ENCODE measurements at regions not wholly inside any gene's neighbourhood (a gene's known extent, or its start where the extent isn't known, plus 50 kb on each side); places are given as distances from the start of the nearest gene placed in this dataset.
"Not testable (repeated sequence)": the region's sequence is repeated elsewhere in the genome, so short reads cannot be mapped to it uniquely, and the experiment has no call there.

- Histone ChIP-seq H3K9me3 (ENCODE audit: control insufficient read depth, low read length) (peaks cover 6% of the 10 kb centered on the region), H3K4me2 (ENCODE audit: low read length, poor library complexity, severe bottlenecking) (no peak overlapping the region), H3K27ac (ENCODE audit: low read length, poor library complexity, severe bottlenecking) (no peak overlapping the region), H4K8ac (ENCODE audit: low read length) (no peak overlapping the region), H2BK5ac (ENCODE audit: low read depth, low read length, poor library complexity, severe bottlenecking) (no peak overlapping the region), H2BK120ac (ENCODE audit: low read depth, low read length) (no peak overlapping the region), H3K4ac (ENCODE audit: low read depth in 1 of 2, low read length in 2 of 2) (no peak overlapping the region), H3K4me1 (ENCODE audit: control insufficient read depth, insufficient read depth, low read depth, low read length) (no peaks in the 10 kb centered on the region), H3K4me3 (ENCODE audit: insufficient read depth in 1 of 2, low read depth in 1 of 2, low read length in 2 of 2) (no peak overlapping the region), H2AFZ (ENCODE audit: low read depth, low read length) (no peak overlapping the region), H2BK12ac (ENCODE audit: low read length in 2 of 2) (no peak overlapping the region), H3K14ac (ENCODE audit: low read length in 2 of 2) (no peak overlapping the region), H2AK5ac (ENCODE audit: low read length, severe bottlenecking) (no peak overlapping the region), H3K23ac (ENCODE audit: low read length in 2 of 2) (no peak overlapping the region), H3K36me3 (ENCODE audit: control insufficient read depth in 1 of 2, insufficient read depth in 2 of 2, low read depth in 1 of 2, low read length in 2 of 2) (no peaks in the 10 kb centered on the region), H3K27me3 (ENCODE audit: control insufficient read depth in 1 of 2, insufficient read depth in 1 of 2, low read length in 2 of 2) (no peaks in the 10 kb centered on the region), H2BK15ac (ENCODE audit: low read depth, poor library complexity, severe bottlenecking) (no peak overlapping the region), H4K91ac (ENCODE audit: low read length) (no peak overlapping the region), H3K9ac (ENCODE audit: low read length) (no peak overlapping the region), H3K79me1 (replicated peaks; ENCODE audit: low read length, poor library complexity, severe bottlenecking) (no peaks in the 10 kb centered on the region), H3K18ac (ENCODE audit: low read depth in 1 of 2, low read length in 2 of 2) (no peak overlapping the region)
- no peak for DNase-seq
- WGBS: no CpG with 5 or more reads among the region's 1 CpG
Measured at GRCh38 chr1:211196880-211197279, 62.3 kb upstream of the RCOR3 start.

- H3K9ac ChIP-seq (ENCODE audit: low read length): no peak overlapping the region
- H2AK5ac ChIP-seq (ENCODE audit: low read length, severe bottlenecking): no peak overlapping the region
- peaks cover 6% of the 10 kb centered on the region for H3K9me3 ChIP-seq (ENCODE audit: control insufficient read depth, low read length)
- no peak overlapping the region for H3K14ac ChIP-seq (ENCODE audit: low read length in 2 of 2)
- H3K27me3 ChIP-seq (ENCODE audit: control insufficient read depth in 1 of 2, insufficient read depth in 1 of 2, low read length in 2 of 2): no peaks in the 10 kb centered on the region
- H2BK120ac ChIP-seq (ENCODE audit: low read depth, low read length): no peak overlapping the region
- no peaks in the 10 kb centered on the region for H3K79me1 ChIP-seq (replicated peaks; ENCODE audit: low read length, poor library complexity, severe bottlenecking)
- no peak overlapping the region for H3K4me2 ChIP-seq (ENCODE audit: low read length, poor library complexity, severe bottlenecking)
- H2BK5ac ChIP-seq (ENCODE audit: low read depth, low read length, poor library complexity, severe bottlenecking): no peak overlapping the region
- H3K4me3 ChIP-seq (ENCODE audit: insufficient read depth in 1 of 2, low read depth in 1 of 2, low read length in 2 of 2): no peak overlapping the region
- DNase-seq: no peak
- no peaks in the 10 kb centered on the region for H3K36me3 ChIP-seq (ENCODE audit: control insufficient read depth in 1 of 2, insufficient read depth in 2 of 2, low read depth in 1 of 2, low read length in 2 of 2)
- H3K4ac ChIP-seq (ENCODE audit: low read depth in 1 of 2, low read length in 2 of 2): no peak overlapping the region
- H3K18ac ChIP-seq (ENCODE audit: low read depth in 1 of 2, low read length in 2 of 2): no peak overlapping the region
- H3K4me1 ChIP-seq (ENCODE audit: control insufficient read depth, insufficient read depth, low read depth, low read length): no peaks in the 10 kb centered on the region
- H4K8ac ChIP-seq (ENCODE audit: low read length): no peak overlapping the region
- no peak overlapping the region for H2BK15ac ChIP-seq (ENCODE audit: low read depth, poor library complexity, severe bottlenecking)
- no peak overlapping the region for H4K91ac ChIP-seq (ENCODE audit: low read length)
- WGBS: 80% methylated on average over 1 of the region's 1 CpG
- H3K23ac ChIP-seq (ENCODE audit: low read length in 2 of 2): no peak overlapping the region
- H3K27ac ChIP-seq (ENCODE audit: low read length, poor library complexity, severe bottlenecking): no peak overlapping the region
- H2AFZ ChIP-seq (ENCODE audit: low read depth, low read length): no peak overlapping the region
- no peak overlapping the region for H2BK12ac ChIP-seq (ENCODE audit: low read length in 2 of 2)
Measured at GRCh38 chr1:211194826-211195225, 60.9 kb upstream of the KCNH1 start.

- Histone ChIP-seq H2BK15ac (ENCODE audit: low read depth, poor library complexity, severe bottlenecking) (no peak overlapping the region), H2AFZ (ENCODE audit: low read depth, low read length) (no peak overlapping the region), H2BK5ac (ENCODE audit: low read depth, low read length, poor library complexity, severe bottlenecking) (no peak overlapping the region), H3K36me3 (ENCODE audit: control insufficient read depth in 1 of 2, insufficient read depth in 2 of 2, low read depth in 1 of 2, low read length in 2 of 2) (no peaks in the 10 kb centered on the region), H3K4me2 (ENCODE audit: low read length, poor library complexity, severe bottlenecking) (no peak overlapping the region), H3K4me1 (ENCODE audit: control insufficient read depth, insufficient read depth, low read depth, low read length) (no peaks in the 10 kb centered on the region), H3K79me1 (replicated peaks; ENCODE audit: low read length, poor library complexity, severe bottlenecking) (no peaks in the 10 kb centered on the region), H3K18ac (ENCODE audit: low read depth in 1 of 2, low read length in 2 of 2) (no peak overlapping the region), H2AK5ac (ENCODE audit: low read length, severe bottlenecking) (no peak overlapping the region), H3K14ac (ENCODE audit: low read length in 2 of 2) (no peak overlapping the region), H4K91ac (ENCODE audit: low read length) (no peak overlapping the region), H3K9ac (ENCODE audit: low read length) (no peak overlapping the region), H3K4ac (ENCODE audit: low read depth in 1 of 2, low read length in 2 of 2) (no peak overlapping the region), H2BK120ac (ENCODE audit: low read depth, low read length) (no peak overlapping the region), H3K23ac (ENCODE audit: low read length in 2 of 2) (no peak overlapping the region), H3K9me3 (ENCODE audit: control insufficient read depth, low read length) (peaks cover 6% of the 10 kb centered on the region), H3K27me3 (ENCODE audit: control insufficient read depth in 1 of 2, insufficient read depth in 1 of 2, low read length in 2 of 2) (no peaks in the 10 kb centered on the region), H2BK12ac (ENCODE audit: low read length in 2 of 2) (no peak overlapping the region), H3K4me3 (ENCODE audit: insufficient read depth in 1 of 2, low read depth in 1 of 2, low read length in 2 of 2) (no peak overlapping the region), H4K8ac (ENCODE audit: low read length) (no peak overlapping the region), H3K27ac (ENCODE audit: low read length, poor library complexity, severe bottlenecking) (no peak overlapping the region)
- 100% methylated on average over 1 of the region's 3 CpGs for WGBS
- no peak for DNase-seq
Measured at GRCh38 chr1:211192227-211192626, 58.3 kb upstream of the KCNH1 start.

GRCh38 chr1:211188721-211189120, 54.8 kb upstream of the KCNH1 start:
- not testable (repeated sequence) for H3K36me3 ChIP-seq (ENCODE audit: control insufficient read depth in 1 of 2, insufficient read depth in 2 of 2, low read depth in 1 of 2, low read length in 2 of 2); H3K4me2 ChIP-seq (ENCODE audit: low read length, poor library complexity, severe bottlenecking); H2BK5ac ChIP-seq (ENCODE audit: low read depth, low read length, poor library complexity, severe bottlenecking); H3K4me1 ChIP-seq (ENCODE audit: control insufficient read depth, insufficient read depth, low read depth, low read length); H3K79me1 ChIP-seq (replicated peaks; ENCODE audit: low read length, poor library complexity, severe bottlenecking); H3K4me3 ChIP-seq (ENCODE audit: insufficient read depth in 1 of 2, low read depth in 1 of 2, low read length in 2 of 2); H3K27ac ChIP-seq (ENCODE audit: low read length, poor library complexity, severe bottlenecking); H4K91ac ChIP-seq (ENCODE audit: low read length); H3K27me3 ChIP-seq (ENCODE audit: control insufficient read depth in 1 of 2, insufficient read depth in 1 of 2, low read length in 2 of 2); DNase-seq; H4K8ac ChIP-seq (ENCODE audit: low read length); H2AFZ ChIP-seq (ENCODE audit: low read depth, low read length); H3K18ac ChIP-seq (ENCODE audit: low read depth in 1 of 2, low read length in 2 of 2); H2AK5ac ChIP-seq (ENCODE audit: low read length, severe bottlenecking); H3K9me3 ChIP-seq (ENCODE audit: control insufficient read depth, low read length); H3K23ac ChIP-seq (ENCODE audit: low read length in 2 of 2); H2BK15ac ChIP-seq (ENCODE audit: low read depth, poor library complexity, severe bottlenecking); H3K14ac ChIP-seq (ENCODE audit: low read length in 2 of 2); H2BK12ac ChIP-seq (ENCODE audit: low read length in 2 of 2); H2BK120ac ChIP-seq (ENCODE audit: low read depth, low read length); H3K9ac ChIP-seq (ENCODE audit: low read length); H3K4ac ChIP-seq (ENCODE audit: low read depth in 1 of 2, low read length in 2 of 2)
- 100% methylated on average over 1 of the region's 4 CpGs for WGBS
